ENCODE measurements at regions not wholly inside any gene's neighbourhood (a gene's known extent, or its start where the extent isn't known, plus 50 kb on each side); places are given as distances from the start of the nearest gene placed in this dataset.
"Not testable (repeated sequence)": the region's sequence is repeated elsewhere in the genome, so short reads cannot be mapped to it uniquely, and the experiment has no call there.

DNA sequence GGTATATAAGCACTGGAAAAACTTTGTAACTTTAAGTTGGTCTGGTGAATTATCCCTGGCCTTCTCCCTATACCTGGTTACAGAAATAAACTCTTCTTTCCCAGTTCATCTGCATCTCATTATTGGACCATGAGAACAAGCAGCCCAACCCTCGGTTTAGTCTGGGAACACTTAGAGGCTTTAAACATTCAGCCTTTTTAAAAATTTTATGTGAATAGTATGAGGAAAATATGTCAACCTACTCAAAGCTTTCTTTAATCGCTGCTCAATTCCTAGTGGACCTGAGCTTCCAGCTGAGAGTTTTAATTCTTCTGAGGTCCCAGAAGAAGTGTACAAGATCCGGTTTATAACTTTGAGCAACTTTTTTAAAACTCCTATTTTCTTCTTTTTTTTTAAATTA is 358.6 kb upstream of the NOCT start:
- no peak for DNase-seq

DNA sequence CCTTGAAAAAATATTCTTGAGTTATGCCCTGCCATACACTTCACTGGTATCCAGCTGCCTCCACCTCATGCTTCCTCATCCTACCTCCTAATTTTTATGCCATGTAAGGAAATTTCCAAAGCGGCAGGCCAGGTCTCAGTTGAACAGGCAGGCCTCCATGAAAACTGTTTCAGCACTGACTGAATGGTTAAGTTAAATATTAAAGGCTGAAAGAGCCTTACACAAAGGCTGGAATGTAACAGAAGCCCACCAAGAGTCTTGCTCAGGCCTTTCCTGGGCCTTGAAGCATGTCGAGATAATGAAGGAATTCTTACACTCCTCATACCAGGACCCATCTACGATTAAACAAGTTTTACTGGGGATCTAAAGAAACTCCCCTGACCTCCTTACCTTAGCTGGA is 359.6 kb upstream of the NOCT start:
- no peak for DNase-seq

DNA sequence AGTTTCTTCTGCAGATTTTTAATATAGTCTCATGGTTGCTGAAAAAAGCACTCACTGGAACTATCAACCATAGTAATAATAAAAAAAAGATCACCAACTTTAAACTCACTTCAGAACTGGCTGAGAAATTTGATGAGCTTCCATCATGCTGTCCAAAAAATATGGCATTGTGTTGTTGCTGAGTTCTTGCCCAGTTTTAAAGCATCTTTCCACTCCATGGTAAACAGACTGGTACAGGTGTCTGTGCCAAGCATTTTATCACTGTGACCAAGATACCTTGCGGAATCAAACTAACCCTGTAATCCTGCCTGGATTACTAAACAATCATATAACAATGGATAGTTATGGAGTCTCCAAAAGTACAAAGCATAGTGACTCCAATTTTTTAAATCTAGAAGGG is 360.3 kb upstream of the NOCT start:
- no peak for DNase-seq

DNA sequence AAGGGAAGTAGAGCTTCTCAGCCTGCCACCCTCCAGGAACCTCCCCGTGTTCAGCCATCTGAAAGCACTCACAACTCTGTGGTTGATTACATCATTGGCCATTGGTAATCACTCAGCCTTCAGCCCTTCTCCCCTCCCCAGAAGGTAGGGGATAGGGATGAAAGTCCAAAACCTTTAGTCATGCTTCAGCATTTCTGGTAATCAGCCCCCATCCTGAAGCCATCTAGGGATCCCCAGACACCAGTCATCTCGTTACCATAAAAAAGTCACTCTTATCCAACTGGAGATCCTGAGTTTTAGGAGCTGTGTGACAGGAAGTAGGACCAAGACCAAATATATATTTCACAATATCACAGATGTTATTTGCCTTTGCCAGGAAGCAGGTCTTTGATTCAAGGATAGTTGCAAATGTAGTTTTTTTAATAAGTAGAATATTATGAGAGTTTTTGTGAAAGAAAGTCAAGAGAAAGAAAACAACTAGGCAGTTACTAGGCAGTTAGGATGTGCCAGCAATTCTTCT is 364.6 kb upstream of the NOCT start:
- no peak for DNase-seq

DNA sequence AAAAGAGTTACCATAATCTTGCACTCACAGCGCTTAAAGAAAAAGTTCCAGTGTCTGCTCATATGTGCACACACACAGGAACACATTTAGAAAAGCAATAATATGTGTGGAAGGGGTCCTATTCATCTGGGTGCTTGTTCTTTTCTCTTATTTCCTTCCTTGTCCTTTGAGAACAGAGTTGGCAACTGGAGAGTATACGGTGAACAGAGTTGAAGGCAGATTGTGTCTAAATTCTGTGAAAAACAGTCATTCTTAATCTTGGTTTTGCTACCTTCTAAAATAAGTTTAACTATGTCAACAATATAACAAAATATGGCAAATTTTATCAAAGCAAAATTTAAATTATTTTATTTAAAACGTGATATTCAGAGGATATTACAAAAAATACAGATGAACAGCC is 365.1 kb upstream of the NOCT start:
- no peak for DNase-seq

DNA sequence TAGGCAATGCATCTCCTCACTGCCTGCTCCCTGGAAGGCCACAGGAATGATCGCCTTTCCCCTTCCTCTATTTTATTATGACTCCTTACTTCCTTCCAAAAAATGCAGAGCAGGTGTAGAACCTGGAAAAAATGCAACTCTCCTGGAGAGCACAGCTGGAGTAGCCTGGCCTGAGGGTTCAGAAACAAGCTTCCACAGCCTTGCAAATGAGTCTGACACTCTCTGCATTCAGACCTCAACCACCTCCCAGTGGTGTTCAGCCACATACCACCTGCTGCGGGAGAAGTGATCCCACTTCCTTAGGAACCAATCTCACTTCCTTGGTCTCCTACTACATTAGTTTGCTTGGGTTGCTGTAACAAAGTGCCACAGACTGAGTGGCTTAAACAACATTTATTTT is 368.1 kb upstream of the NOCT start:
- no peak for DNase-seq

DNA sequence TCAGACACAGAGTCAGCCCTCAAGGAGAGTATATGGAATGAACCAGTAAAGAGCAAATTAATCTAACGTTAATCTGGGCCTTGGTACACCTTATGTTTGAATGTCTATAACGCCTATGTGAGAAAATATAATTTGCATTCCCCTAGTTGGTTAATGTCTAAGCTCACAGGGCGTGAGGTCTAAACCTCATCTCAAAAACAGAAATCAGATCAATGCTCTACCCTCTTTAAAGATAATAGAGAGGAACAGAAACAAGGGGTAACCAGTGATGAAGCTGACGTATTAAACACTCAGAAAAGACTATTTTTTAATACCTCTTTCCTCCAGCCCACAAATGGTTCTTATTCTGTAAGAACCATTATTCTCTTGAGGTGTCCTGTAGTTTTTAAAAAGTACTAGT is 369.2 kb upstream of the NOCT start:
- DNase-seq: no peak

DNA sequence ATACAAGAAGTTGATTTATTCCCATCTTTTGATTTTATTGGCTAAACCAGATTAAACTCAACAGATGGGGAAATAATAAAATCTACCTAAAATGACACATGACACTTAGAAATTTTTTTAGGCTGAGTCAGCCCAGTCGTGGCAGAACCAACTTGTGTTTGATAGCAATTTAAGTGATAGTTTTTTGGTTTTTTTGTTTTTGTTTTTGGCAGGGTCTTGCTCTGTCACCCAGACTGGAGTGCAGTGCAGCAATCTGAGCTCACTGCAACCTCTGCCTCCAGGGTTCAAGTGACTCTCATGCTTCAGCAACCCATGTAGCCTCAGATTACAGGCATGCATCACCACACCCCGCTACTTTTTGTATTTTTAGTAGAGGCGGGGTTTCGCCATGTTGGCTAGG is 370.3 kb upstream of the NOCT start:
- no peak for DNase-seq

DNA sequence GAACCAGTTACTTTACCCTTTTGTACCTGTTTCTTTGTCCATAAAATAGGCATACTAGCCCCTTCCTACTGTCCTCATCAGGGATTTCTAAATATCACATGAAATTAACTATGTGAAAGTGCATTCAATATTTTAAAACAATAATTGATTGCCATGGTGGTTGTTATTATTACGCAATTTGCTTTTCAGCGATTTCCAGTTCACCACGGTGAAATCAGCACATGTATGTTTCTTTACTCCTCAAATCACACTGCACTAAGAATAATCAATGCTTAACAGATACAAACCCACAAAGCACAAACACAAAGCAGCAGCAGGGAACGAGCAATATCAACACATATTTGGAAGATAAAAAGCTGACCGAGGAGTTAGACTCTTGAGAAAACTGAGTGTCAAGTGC is 371.3 kb upstream of the NOCT start:
- no peak for DNase-seq

DNA sequence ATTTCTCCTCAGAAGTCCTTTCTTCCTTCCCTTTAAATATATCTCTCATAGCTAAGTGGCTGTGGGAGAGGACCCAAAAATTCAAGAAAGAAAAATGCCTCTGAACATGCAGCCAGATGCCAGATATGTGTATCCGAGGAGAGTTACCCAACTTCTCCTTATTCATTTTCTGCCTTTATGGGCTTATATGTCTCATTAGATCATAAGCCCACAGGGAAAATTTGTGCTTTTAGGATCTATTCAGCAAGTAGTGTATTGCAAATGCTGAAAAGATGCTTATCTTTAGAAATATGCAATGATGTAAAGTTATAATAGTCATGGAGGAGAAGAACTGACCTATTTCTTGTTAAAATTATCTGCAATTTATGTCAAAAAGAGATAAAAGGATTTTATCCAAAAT is 371.8 kb upstream of the NOCT start:
- no peak for DNase-seq

DNA sequence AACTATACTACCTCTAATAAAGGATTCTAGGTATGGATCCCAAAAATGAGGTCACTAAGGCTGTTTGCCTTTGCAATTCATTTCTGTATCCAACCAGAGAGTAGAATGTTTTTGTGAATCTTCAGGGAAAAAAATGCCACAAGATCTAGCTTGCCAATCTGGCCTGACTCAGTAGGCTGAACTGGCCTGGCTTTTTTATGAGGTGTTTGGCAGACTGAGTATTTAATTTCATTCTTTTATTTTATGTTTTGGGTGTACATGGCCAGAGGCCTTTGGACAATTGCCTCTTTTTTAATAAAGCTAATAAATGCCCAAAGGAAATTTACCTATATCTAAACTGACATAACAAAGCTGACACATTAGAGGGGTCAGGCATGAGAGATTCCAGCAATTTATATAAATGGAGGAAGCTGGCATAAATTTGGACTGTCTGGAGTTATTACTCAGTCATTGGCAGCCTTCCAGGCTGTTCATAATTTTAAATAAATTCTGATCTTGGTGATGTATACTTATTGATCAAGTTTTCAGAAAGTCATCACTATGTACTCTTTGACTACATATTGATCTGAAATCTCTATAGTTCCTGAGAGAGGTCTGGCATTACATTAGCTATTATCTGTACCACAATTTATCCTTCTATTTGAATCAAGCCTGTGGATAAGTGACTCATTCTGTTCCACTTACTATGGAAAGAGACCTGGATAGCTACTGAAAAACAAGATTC is 376.4 kb upstream of the NOCT start:
- DNase-seq: no peak

DNA sequence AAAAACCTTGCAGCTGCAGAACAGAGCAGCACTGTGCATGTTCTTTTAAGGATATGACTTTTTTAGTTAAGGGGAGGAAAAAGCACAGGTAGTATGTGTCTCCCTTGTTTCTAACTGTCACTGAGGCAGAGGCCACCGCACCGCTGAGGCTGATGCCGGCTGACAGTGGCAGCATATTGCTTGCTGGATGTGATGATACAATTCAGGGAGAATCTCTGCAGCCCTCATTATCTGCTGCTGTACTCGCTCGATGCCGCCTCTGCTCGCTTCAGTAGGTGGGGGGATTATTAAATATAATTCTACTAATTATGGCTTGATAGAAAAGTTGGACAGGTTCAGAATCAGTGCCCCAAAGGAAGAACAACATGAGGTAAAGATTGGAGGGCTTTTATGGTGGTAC is 378.8 kb upstream of the NOCT start:
- DNase-seq: peak; percentile 28

DNA sequence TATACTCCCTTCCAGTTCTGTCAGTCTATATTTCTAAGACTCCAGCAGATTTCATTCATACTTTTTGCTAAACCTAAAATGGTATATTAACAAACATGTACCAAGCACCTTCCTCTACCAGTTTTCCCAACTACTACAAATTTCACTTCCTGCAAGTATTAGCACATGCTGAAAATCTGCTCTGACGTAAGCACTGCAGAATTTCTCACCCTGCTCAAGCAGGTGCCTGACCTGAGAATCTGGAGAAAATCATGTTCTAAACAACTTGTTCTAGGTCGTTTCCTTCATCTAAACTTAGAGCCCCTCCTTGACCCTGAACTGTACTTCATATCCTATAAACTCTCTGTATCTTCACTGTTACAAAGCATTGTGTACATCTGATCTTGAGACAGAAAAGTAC is 380.7 kb upstream of the NOCT start:
- DNase-seq: no peak

DNA sequence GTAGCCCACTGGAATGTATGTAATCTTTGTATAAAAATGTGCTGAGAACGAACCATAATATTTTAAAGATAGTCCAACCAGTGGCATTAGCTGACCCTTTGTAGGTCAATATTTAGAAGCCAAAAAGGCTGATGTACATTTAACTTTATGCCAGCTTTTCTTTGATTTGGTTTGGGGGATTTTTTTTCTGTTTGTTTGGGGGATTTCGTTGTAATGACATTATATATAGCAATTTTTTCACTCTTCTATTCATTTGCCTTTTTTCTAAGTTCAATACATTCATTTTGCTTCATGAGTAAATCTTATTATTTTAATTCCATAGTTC is 382.0 kb upstream of the NOCT start:
- DNase-seq: no peak

DNA sequence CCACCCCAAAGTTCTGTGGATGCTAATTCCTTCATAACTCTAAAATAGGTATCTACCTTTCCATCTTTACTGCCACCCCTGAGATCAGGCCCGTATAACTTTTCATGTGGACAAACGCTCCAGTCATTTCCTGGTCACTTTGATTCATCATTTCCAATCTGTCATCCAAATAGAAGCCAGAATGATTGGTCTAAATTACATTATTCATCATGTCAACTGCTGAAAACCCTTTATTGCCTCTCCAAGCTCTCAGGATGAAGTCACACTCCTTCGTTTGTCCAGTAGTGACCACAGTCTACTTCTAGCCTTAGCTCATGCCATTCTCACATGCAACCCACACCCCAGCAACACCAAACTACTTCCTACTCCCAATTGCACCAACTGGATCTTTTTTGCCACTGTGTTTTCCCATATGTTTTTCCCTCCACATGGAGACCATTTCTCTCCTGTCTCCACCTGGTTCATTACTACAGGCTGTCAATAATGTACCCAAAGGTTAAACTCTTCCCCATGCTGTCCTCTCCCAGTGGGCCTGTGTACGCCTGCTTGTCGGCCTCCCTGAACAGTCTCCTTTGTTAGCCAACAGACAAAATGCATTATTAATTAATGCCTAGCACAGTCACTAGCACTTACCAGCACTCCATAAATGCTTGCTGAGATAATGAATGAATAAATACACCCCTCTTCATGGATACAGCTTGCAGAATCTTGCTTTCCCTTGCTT is 382.6 kb upstream of the NOCT start:
- DNase-seq: peak; percentile 21

DNA sequence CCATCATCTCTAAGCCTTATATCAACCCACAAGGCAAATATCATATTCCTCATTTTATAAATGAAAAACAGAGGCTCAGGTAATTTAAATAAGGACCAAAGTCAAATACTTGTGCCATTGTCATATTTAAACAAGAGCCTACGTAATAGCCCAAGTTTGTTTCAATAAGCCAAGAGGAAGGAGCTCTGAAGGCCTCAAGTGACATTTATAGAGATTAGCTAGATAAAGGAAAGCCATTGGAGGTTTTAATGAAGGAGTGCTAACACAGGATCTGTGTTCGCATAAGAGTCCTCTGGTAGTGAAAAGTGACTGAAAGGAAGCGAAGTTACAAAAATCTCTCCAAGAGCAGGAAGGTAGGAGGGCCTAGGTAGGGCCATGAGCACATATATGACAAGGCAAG is 384.9 kb upstream of the NOCT start:
- no peak for DNase-seq

DNA sequence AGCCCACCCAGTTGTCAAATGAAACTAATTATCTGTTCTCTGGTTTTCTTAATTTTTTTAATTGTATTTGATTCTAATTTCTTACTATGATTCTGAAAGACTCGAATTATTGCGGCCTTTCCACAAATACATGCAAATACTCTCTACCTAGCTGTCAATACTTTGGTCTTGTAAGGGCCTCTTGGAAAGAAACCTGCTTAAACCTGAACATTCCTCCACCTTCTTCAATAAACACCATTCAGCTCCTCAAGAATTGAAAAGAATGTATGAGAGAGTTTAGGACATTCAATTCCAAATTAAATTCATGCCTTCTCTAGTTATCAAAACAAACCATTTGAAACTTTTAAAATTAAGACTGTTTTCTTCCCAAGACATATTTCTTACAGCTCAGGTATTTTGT is 385.9 kb upstream of the NOCT start:
- DNase-seq: no peak

DNA sequence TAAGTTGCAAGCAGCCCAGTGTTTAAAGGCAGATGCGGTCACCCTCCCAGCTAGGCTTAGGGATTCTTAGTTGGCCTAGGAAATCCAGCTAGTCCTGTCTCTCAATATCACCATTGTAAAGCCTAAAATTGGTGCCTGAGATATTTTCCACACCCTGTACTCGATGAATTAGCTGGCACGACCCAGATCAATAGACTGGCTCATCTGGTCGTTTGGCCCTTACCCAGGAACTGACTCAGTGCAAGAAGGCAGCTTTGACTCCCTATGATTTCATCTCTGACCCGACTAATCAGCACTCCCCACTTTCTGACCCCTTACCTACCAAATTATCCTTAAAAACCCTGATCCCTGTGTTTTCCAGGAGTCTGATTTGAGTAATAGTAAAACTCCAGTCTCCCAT is 384.9 kb upstream of the SLC7A11 start:
- DNase-seq: no peak

DNA sequence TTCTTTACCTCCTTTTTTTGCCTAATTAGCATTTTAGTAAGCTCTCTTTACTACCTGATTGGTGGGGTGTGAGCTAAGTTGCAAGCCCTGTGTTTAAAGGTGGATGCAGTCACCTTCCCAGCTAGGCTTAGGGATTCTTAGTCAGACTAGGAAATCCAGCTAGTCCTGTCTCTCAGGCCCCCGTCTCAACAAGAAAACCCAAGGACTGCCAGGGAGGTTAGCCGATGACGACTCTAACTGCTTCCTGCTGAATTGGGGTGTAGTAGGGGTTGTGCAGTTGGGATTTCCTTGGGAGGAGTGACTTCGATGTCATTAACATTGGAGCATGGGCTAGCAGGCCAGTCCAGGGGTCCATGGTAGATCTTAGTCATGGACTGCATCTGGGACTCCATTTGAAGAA is 380.2 kb upstream of the SLC7A11 start:
- not testable (repeated sequence) for DNase-seq

DNA sequence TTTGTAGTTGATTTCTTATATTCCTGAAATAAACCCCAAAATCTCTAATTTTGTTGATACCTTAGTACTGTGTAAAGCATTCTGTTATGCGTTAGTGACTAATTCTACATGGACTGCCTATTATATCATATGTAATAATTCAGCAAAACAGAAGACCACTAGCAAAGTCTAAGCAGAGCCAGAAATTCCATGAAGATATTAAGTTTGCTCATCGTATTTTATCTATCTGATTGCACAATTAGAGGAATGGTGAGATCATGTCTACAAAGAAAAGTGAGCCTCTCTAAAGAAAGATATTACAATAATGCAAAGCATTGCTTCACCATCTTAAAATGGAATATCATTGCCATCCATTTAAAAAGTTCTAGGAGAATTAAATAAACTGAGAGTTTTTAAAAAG is 374.6 kb upstream of the SLC7A11 start:
- DNase-seq: no peak

DNA sequence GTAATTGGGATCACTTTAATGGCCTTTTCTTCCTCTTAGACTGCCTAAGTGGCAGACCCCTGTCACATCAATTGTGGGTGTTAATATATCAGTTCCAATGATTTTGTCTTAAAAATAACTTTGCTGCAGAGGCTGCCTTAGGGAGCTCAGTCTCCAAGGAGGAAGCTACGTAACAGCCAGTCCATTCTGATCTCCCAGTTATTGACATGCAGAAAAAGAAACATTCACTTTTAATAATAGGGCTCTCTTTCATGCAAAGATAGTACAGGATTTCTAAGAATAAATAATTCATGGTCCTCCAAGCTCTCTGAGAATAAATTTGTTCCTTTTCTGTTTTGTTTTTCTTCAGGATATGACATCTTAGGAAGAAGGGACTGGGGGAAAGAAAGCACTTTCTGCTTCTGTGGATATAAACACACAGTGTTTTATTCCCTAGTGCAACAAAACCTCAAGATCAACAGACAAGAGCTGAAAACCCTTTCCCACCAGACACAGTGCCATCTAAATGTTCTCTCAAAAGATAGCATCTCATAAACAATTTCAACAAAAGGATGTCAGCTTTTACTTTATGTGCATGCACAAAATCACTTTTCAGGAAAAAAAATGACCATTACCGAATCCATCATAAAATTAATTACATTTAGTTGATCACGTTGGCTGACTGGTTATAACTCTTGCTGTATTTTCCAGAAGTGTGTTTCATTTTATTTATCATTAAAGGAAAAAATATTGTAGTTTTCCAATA is 372.4 kb upstream of the SLC7A11 start:
- DNase-seq: no peak

DNA sequence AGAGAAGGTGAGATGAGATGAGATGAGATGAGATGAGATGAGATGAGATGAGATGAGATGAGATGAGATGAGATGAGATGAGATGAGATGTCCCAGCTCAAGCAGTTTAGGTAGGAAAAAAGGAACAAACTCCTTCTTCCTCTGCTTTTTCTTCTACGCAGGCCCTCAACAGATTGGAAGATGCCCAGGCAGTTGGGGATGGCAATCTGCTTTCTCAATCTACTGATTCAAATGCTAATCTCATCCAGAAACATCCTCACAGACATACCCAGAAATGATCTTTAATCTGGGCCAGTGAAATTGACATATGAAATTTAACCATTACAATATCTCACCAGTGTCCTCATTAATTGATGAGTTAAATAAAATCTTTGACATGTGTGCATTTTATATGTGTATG is 370.3 kb upstream of the SLC7A11 start:
- no peak for DNase-seq

DNA sequence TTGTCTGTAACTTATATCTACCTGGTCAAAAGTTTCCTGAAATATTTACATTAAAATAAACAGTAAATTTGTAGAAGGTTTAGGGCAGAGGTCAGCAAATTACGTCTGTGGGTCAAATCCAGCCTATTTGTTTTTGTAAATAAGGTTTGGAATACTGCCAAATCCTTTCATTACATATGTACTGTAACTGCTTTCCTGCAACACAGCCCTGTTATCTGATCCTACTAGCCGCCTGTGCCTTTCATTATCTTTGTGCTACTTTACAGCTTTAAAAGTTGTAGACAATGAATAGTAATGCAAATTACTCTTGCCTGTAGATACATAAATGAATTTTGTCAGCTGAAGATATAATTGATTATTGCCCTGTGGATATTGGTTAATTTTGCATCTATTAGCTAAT is 369.6 kb upstream of the SLC7A11 start:
- DNase-seq: peak; percentile 69

DNA sequence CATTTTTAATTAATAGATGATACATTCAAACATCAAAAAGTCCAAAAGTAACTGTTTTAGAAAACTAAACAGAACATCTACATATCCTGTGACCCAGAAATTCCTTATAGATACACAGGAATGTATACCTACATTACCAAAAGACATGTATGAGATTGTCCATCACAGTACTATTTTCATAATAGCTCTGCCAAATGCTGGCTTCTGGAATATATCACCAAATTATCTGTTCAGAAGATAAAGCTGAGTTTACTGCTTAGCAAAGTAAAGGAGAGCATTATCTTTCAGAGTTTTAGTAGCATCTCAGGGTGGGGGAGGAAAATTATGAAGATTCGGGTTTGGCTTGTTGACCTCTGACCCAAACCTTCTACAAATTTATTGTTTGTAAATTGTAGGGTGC is 368.9 kb upstream of the SLC7A11 start:
- no peak for DNase-seq

All from NCI-H146 (cell line).